OCI-LY1 (cell line): ENCODE measurements at regions not wholly inside any gene's neighbourhood (a gene's known extent, or its start where the extent isn't known, plus 50 kb on each side); places are given as distances from the start of the nearest gene placed in this dataset.

ENCODE experiments used
- CTCF ChIP-seq: fragments of 200-600 bp; sonication (generic), shearing (Covaris generic); IDR thresholded peaks from 2 replicates; pipeline ENCODE4 v1.5.1; 2017; ENCODE audit warnings: mild to moderate bottlenecking, antibody characterized with exemption, low read length, moderate library complexity, mixed read lengths
- EZH2 ChIP-seq: fragments of 200-600 bp; sonication (generic), shearing (Covaris generic); IDR thresholded peaks from 2 replicates; pipeline ENCODE4 v1.8.0; 2017; ENCODE audit warnings: borderline replicate concordance, mixed run types, mild to moderate bottlenecking, antibody characterized with exemption, low read length, moderate library complexity, mixed read lengths

DNA sequence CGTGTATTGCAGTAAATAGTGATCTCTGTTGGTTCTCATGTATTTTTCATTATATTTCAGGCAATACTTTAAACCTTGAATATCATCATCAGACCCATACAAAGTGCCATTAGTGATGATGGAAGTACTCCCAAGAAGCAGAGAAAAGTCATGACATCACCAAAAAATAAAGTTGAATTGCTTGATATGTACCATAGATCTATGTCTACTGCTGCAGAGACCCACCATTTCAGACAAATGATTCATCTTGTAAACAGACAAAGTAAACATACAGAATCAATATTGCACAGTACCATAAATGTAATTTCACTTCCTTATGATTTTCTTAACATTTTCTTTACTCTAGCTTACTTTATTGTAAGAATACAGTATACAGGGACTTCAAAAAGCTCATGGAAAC lies 347.8 kb downstream of the IPMK start:
- TF ChIP-seq EZH2 (no peak), CTCF (no peak)
